ENCODE measurements at regions not wholly inside any gene's neighbourhood (a gene's known extent, or its start where the extent isn't known, plus 50 kb on each side); places are given as distances from the start of the nearest gene placed in this dataset.

DNA sequence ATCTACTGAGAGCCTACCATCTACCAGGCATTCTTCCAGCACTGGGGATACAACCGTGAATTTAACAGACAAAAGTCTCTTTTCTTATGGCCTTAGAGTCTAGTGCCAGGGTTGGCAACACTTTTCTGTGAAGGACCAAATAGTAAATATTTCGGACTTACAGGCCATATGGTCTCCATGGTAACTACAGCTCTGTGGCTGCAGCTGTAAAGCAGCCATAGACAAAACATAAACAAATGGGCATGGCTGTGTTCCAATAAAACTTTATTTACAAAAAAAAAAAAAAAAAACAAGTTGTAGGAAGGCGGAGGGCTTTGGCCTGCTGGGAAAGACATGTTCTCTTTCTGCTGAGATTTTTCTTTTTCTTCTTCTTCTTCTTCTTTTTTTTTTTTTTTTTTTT lies 98.7 kb downstream of the ABCC12 start:
- no peak for TF ChIP-seq EZH2phosphoT487 (IDR thresholded peaks at IDR 0.05)
- TF ChIP-seq, protein P1, sequence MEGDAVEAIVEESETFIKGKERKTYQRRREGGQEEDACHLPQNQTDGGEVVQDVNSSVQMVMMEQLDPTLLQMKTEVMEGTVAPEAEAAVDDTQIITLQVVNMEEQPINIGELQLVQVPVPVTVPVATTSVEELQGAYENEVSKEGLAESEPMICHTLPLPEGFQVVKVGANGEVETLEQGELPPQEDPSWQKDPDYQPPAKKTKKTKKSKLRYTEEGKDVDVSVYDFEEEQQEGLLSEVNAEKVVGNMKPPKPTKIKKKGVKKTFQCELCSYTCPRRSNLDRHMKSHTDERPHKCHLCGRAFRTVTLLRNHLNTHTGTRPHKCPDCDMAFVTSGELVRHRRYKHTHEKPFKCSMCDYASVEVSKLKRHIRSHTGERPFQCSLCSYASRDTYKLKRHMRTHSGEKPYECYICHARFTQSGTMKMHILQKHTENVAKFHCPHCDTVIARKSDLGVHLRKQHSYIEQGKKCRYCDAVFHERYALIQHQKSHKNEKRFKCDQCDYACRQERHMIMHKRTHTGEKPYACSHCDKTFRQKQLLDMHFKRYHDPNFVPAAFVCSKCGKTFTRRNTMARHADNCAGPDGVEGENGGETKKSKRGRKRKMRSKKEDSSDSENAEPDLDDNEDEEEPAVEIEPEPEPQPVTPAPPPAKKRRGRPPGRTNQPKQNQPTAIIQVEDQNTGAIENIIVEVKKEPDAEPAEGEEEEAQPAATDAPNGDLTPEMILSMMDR (IDR thresholded peaks at IDR 0.05) = no peak
- no peak for TF ChIP-seq EZH2 (IDR thresholded peaks at IDR 0.05)
- Histone ChIP-seq H4K20me1 (ENCODE audit: low read depth) (no peaks in the 10 kb centered on the region), H3K4me1 (peaks cover 12% of the 10 kb centered on the region), H3K79me2 (ENCODE audit: low read depth) (no peaks in the 10 kb centered on the region), H3K36me3 (no peaks in the 10 kb centered on the region), H3K4me2 (no peak overlapping the region), H3K27me3 (peaks cover 6% of the 10 kb centered on the region), H3K4me3 (no peak overlapping the region), H2AFZ (replicated peaks) (no peak overlapping the region), H3F3A (ENCODE audit: low read depth) (no peaks in the 10 kb centered on the region), H3K9ac (no peak overlapping the region), H3K27ac (no peak overlapping the region), H3K9me3 (ENCODE audit: low read depth) (no peaks in the 10 kb centered on the region)
- Mint-ChIP-seq H3K36me3 (no peaks in the 10 kb centered on the region), H3K4me1 (peaks cover 23% of the 10 kb centered on the region), H3K9me3 (peaks cover 3% of the 10 kb centered on the region), H3K27ac (no peak overlapping the region), H3K27me3 (ENCODE audit: insufficient read depth, low read depth) (peaks cover 5% of the 10 kb centered on the region), H3K4me3 (no peak overlapping the region)
- DNase-seq (ENCODE audit: low spot score) = no peak

DNA sequence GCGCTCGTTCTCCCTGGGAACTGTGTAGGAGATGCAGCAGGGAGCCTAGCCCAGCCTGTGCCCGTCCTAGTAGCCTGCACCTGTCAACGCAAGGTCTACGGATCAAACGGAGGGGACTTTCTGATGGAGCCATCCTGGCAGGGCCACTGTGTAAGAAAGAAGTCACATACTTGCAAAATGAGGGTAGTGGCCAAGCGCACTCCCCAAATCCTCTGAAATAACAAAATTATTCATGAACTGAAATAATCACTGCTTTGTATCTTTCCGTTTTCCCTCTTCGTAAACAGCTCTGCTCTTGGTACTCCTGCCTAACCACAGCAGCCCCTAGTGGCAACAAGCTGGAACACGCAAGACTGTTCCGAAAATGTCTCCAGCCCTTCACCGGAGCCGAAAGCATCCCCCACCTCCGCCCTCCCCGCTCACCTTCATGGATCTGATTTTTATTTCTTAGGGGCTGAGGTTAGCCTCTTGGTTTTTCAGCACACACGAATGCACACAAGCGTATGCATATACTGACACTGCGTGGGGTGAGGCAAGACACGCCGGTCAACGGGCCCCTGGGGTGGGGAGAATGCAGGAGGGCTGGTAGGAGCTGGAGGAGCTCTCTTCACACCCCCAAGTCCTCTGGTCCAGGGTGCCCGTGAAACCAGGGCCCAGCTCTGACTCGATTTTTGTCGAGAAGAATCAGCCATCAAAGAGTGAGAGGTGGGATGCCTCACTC lies 100.8 kb downstream of the ABCC12 start:
- Histone ChIP-seq H3K4me1 (peaks cover 12% of the 10 kb centered on the region), H3K79me2 (ENCODE audit: low read depth) (no peaks in the 10 kb centered on the region), H4K20me1 (ENCODE audit: low read depth) (no peaks in the 10 kb centered on the region), H3K36me3 (no peaks in the 10 kb centered on the region), H3K27me3 (peaks cover 6% of the 10 kb centered on the region), H3K9me3 (ENCODE audit: low read depth) (no peaks in the 10 kb centered on the region), H3K9ac (no peak overlapping the region), H3K4me3 (peak overlapping the region; percentile 27), H2AFZ (replicated peaks) (peak overlapping the region; percentile 78), H3F3A (ENCODE audit: low read depth) (no peaks in the 10 kb centered on the region), H3K27ac (no peak overlapping the region), H3K4me2 (peak overlapping the region; percentile 67)
- Mint-ChIP-seq H3K4me1 (peaks cover 23% of the 10 kb centered on the region), H3K4me3 (peak overlapping the region; percentile 75), H3K9me3 (peaks cover 3% of the 10 kb centered on the region), H3K36me3 (no peaks in the 10 kb centered on the region), H3K27ac (no peak overlapping the region), H3K27me3 (ENCODE audit: insufficient read depth, low read depth) (peaks cover 5% of the 10 kb centered on the region)
- peak; percentile 75 for DNase-seq (ENCODE audit: low spot score)
- no peak for TF ChIP-seq EZH2 (IDR thresholded peaks at IDR 0.05)
- TF ChIP-seq, protein P1 (IDR thresholded peaks at IDR 0.05) = peak; percentile 82

DNA sequence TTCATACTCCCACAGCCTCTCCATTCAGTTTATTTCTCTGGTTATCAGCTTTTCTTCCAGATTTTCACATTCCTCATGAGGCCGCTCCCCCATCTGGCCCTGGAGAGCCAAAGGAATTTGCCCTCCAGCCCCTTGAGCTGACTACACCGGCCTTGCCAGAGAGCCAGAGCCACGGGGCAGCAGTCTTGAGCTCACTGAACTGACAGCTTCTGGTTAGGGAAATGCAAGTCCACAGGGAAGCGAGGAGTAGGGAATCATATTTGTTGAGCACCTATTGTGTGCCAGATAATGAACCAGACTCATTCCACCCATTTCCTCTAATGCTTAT lies 102.4 kb downstream of the ABCC12 start:
- Histone ChIP-seq H3K79me2 (ENCODE audit: low read depth) (no peaks in the 10 kb centered on the region), H3F3A (ENCODE audit: low read depth) (no peaks in the 10 kb centered on the region), H3K9me3 (ENCODE audit: low read depth) (no peaks in the 10 kb centered on the region), H3K4me1 (peaks cover 12% of the 10 kb centered on the region), H3K27ac (no peak overlapping the region), H4K20me1 (ENCODE audit: low read depth) (no peaks in the 10 kb centered on the region), H3K9ac (no peak overlapping the region), H3K4me3 (no peak overlapping the region), H3K4me2 (no peak overlapping the region), H3K36me3 (no peaks in the 10 kb centered on the region), H3K27me3 (peaks cover 6% of the 10 kb centered on the region), H2AFZ (replicated peaks) (no peak overlapping the region)
- peak; percentile 73 for DNase-seq (ENCODE audit: low spot score)
- H3K4me3 Mint-ChIP-seq = no peak overlapping the region
- peaks cover 5% of the 10 kb centered on the region for H3K27me3 Mint-ChIP-seq (ENCODE audit: insufficient read depth, low read depth)
- no peaks in the 10 kb centered on the region for H3K9me3 Mint-ChIP-seq
- no peak overlapping the region for H3K27ac Mint-ChIP-seq
- H3K36me3 Mint-ChIP-seq = no peaks in the 10 kb centered on the region
- no peak for TF ChIP-seq EZH2 (IDR thresholded peaks at IDR 0.05)
- H3K4me1 Mint-ChIP-seq = peaks cover 23% of the 10 kb centered on the region

DNA sequence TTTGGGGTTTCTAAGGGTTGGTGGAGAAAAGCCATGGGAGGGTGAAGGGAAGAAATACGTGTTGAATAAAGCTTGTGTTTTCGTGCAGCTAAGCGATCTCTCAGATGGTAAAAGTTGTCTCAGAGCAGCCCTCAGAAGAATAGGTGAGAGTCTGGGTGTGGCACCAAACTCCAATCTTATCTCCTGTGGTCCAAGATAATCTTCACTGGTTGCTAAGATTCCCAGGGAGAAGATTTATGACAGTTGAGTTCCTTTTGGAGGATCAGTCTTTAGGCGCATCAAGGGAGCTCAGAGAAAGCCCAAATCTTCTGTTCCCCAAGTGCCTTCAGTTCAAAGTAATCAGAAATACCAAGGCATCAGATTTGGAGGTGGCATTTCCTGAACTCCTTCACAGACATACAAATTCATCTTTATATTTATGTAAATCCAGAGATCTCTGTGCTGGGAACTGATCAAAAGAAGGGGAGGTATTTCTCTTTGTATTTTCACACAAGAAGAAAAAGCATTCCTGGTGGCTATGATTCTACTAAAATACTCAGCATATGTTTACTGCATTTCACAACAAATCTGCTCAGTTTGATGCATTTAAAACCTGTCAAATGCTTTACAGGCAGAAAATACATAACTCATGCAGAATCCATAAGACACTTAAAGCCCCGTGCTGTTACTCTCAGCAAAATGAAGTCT lies 102.9 kb downstream of the ABCC12 start:
- H3K79me2 ChIP-seq (ENCODE audit: low read depth) = no peaks in the 10 kb centered on the region
- H3K4me1 Mint-ChIP-seq = peaks cover 23% of the 10 kb centered on the region
- peaks cover 6% of the 10 kb centered on the region for H3K27me3 ChIP-seq
- no peaks in the 10 kb centered on the region for H4K20me1 ChIP-seq (ENCODE audit: low read depth)
- peaks cover 5% of the 10 kb centered on the region for H3K27me3 Mint-ChIP-seq (ENCODE audit: insufficient read depth, low read depth)
- peaks cover 16% of the 10 kb centered on the region for H3K4me1 ChIP-seq
- H3K9me3 Mint-ChIP-seq = no peaks in the 10 kb centered on the region
- no peak overlapping the region for H3K27ac ChIP-seq
- H3K36me3 Mint-ChIP-seq = no peaks in the 10 kb centered on the region
- no peak overlapping the region for H3K4me3 Mint-ChIP-seq
- no peak overlapping the region for H2AFZ ChIP-seq (replicated peaks)
- DNase-seq (ENCODE audit: low spot score) = no peak
- H3K27ac Mint-ChIP-seq = no peak overlapping the region
- no peak overlapping the region for H3K9ac ChIP-seq
- TF ChIP-seq, protein P1 (IDR thresholded peaks at IDR 0.05) = no peak
- TF ChIP-seq EZH2phosphoT487 (IDR thresholded peaks at IDR 0.05) (no peak), EZH2 (IDR thresholded peaks at IDR 0.05) (no peak)
- peaks cover 2% of the 10 kb centered on the region for H3F3A ChIP-seq (ENCODE audit: low read depth)
- no peaks in the 10 kb centered on the region for H3K9me3 ChIP-seq (ENCODE audit: low read depth)
- no peaks in the 10 kb centered on the region for H3K36me3 ChIP-seq
- no peak overlapping the region for H3K4me2 ChIP-seq
- H3K4me3 ChIP-seq = no peak overlapping the region
